GM12878 (cell line): ENCODE measurements at regions not wholly inside any gene's neighbourhood (a gene's known extent, or its start where the extent isn't known, plus 50 kb on each side); places are given as distances from the start of the nearest gene placed in this dataset.

ENCODE experiments used
- BCL11A ChIP-seq: IDR thresholded peaks from 2 replicates; pipeline ENCODE4 v1.6.1; 2011; ENCODE audit warnings: low read depth, low read length
- CTCF ChIP-seq, 3 experiments: IDR thresholded peaks in 2 of 3; conservative IDR thresholded peaks in 1 of 3; 2 replicates each; pipeline ENCODE4 v1.5.1; 2011; ENCODE audit warnings: low read depth in 3 of 3, low read length in 3 of 3, mild to moderate bottlenecking in 3 of 3, control low read depth in 2 of 3, moderate library complexity in 2 of 3, inconsistent platforms in 1 of 3, mixed read lengths in 1 of 3; ENCODE audit not compliant: control insufficient read depth in 2 of 3, insufficient read depth in 1 of 3; ENCODE audit errors: extremely low read depth in 1 of 3
- E2F4 ChIP-seq: IDR thresholded peaks from 2 replicates; pipeline ENCODE4 v1.6.1; 2012; ENCODE audit warnings: low read depth, low read length, improper control_type of control experiment
- EGR1 ChIP-seq, 2 experiments: IDR thresholded peaks; 1 replicate in 1 of 2; 2 replicates in 1 of 2; pipeline ENCODE4 v1.6.1; 2011 to 2012; ENCODE audit warnings: low read depth in 2 of 2, low read length in 2 of 2, borderline replicate concordance in 1 of 2, mild to moderate bottlenecking in 1 of 2, moderate library complexity in 1 of 2
- EP300 ChIP-seq, 2 experiments: fragments of 150-350 bp in 1 of 2; IDR thresholded peaks; 2 replicates each; pipeline ENCODE4 v1.6.1; 2011 to 2012; ENCODE audit warnings: low read depth in 2 of 2, low read length in 2 of 2, borderline replicate concordance in 1 of 2, improper control_type of control experiment in 1 of 2, inconsistent platforms in 1 of 2; ENCODE audit not compliant: control insufficient read depth in 1 of 2
- HDGF ChIP-seq: fragments of 450-650 bp; IDR thresholded peaks from 2 replicates; pipeline ENCODE4 v1.6.1; 2016; ENCODE audit warnings: antibody characterized with exemption
- IRF5 ChIP-seq: fragments of 450-650 bp; IDR thresholded peaks from 2 replicates; pipeline ENCODE4 v1.6.1; 2017; ENCODE audit warnings: borderline replicate concordance
- JUNB ChIP-seq: IDR thresholded peaks from 2 replicates; pipeline ENCODE4 v1.6.1; 2016; ENCODE audit warnings: antibody characterized with exemption, mild to moderate bottlenecking
- MLLT1 ChIP-seq: fragments of 450-650 bp; IDR thresholded peaks from 2 replicates; pipeline ENCODE4 v1.6.1; 2016; ENCODE audit warnings: mild to moderate bottlenecking
- NFIC ChIP-seq: IDR thresholded peaks from 2 replicates; pipeline ENCODE4 v1.6.1; 2012; ENCODE audit warnings: low read depth, mild to moderate bottlenecking, inconsistent platforms, low read length, moderate library complexity
- POLR2A ChIP-seq: IDR thresholded peaks from 2 replicates; pipeline ENCODE4 v1.6.1; 2011; ENCODE audit warnings: low read depth, mild to moderate bottlenecking, low read length
- RAD21 ChIP-seq: IDR thresholded peaks from 2 replicates; pipeline ENCODE4 v1.6.1; 2011; ENCODE audit warnings: mild to moderate bottlenecking, low read depth, low read length, moderate library complexity; ENCODE audit not compliant: insufficient read depth
- SREBF2 ChIP-seq: IDR thresholded peaks from 2 replicates; pipeline ENCODE4 v1.6.1; 2012; ENCODE audit warnings: mild to moderate bottlenecking, low read length
- TAF1 ChIP-seq: IDR thresholded peaks from 2 replicates; pipeline ENCODE4 v1.6.1; 2011; ENCODE audit warnings: mild to moderate bottlenecking, low read depth, low read length, borderline replicate concordance

- TF ChIP-seq CTCF (IDR thresholded peaks at IDR 0.05 in 2 of 3, conservative IDR thresholded peaks at IDR 0.05 in 1 of 3; ENCODE audit: control insufficient read depth in 2 of 3, extremely low read depth in 1 of 3, insufficient read depth in 1 of 3, low read depth in 3 of 3, low read length in 3 of 3): no peak
- TF ChIP-seq EP300 (IDR thresholded peaks at IDR 0.05; ENCODE audit: borderline replicate concordance in 1 of 2, control insufficient read depth in 1 of 2, low read depth in 2 of 2, low read length in 2 of 2): no peak
- no peak for TF ChIP-seq POLR2A
- TF ChIP-seq BCL11A: no peak
- TF ChIP-seq EGR1 (IDR thresholded peaks at IDR 0.05; ENCODE audit: borderline replicate concordance in 1 of 2, low read depth in 2 of 2, low read length in 2 of 2): no peak
- no peak for TF ChIP-seq RAD21
- TF ChIP-seq E2F4: no peak
- TF ChIP-seq HDGF: no peak
- TF ChIP-seq SREBF2: no peak
- no peak for TF ChIP-seq NFIC
- no peak for TF ChIP-seq JUNB
- no peak for TF ChIP-seq IRF5
- no peak for TF ChIP-seq MLLT1
- TF ChIP-seq TAF1: no peak
Measured at GRCh38 chr4:175542786-175543185, 269.3 kb downstream of the GPM6A start.
